ENCODE measurements at regions not wholly inside any gene's neighbourhood (a gene's known extent, or its start where the extent isn't known, plus 50 kb on each side); places are given as distances from the start of the nearest gene placed in this dataset.

DNA sequence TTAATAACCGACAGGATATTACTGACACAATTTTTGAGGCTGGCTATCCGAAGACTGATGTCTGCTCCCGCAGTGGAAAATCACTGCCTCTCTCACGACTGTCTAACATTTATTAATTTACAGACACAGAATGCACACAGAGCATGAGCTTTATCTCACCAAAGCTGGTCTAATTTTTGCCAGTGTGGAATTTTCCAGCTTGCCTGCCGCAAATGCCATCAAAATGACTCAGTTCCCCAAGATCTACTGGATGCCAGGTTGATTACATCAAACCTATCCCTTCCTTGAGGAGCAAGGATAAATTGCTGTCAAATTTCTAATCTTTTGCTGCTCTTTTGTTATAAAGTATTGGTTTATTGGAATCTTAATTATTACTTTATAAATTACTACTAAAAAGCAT is 1775.1 kb upstream of the PCDH20 start:
- no peaks in the 10 kb centered on the region for H3K4me1 ChIP-seq (ENCODE audit: insufficient read depth, low read length)
- no peaks in the 10 kb centered on the region for H3K9me3 ChIP-seq (ENCODE audit: low read length)
- ATAC-seq: no peak
- DNase-seq (ENCODE audit: low spot score): no peak
- no peaks in the 10 kb centered on the region for H3K36me3 ChIP-seq (replicated peaks in 1 of 2; ENCODE audit: control insufficient read depth in 1 of 2, insufficient read depth in 2 of 2, low read length in 2 of 2)
- intact Hi-C loops (cut with micrococcal nuclease; ENCODE audit: unreplicated experiment) (no loop called here), in situ Hi-C loops (cut with HindIII; ENCODE audit: extremely low pct_ligation_motif_present, low pct_unique_long_range_greater_than_20kb) (no loop called here)
- no peaks in the 10 kb centered on the region for H3K27me3 ChIP-seq (ENCODE audit: control insufficient read depth in 1 of 2, insufficient read depth in 2 of 2, low read length in 2 of 2)
- no peak overlapping the region for H2AFZ ChIP-seq (ENCODE audit: low read length)
- 20% methylated on average over 5 of the region's 5 CpGs for WGBS (ENCODE audit: low lambda C conversion rate)
- POLR2A ChIA-PET: no interaction called here
- TF ChIP-seq, protein P1, sequence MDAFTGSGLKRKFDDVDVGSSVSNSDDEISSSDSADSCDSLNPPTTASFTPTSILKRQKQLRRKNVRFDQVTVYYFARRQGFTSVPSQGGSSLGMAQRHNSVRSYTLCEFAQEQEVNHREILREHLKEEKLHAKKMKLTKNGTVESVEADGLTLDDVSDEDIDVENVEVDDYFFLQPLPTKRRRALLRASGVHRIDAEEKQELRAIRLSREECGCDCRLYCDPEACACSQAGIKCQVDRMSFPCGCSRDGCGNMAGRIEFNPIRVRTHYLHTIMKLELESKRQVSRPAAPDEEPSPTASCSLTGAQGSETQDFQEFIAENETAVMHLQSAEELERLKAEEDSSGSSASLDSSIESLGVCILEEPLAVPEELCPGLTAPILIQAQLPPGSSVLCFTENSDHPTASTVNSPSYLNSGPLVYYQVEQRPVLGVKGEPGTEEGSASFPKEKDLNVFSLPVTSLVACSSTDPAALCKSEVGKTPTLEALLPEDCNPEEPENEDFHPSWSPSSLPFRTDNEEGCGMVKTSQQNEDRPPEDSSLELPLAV (CRISPR knock-in tag; conservative IDR thresholded peaks at IDR 0.05; ENCODE audit: low read depth): no peak
- TF ChIP-seq NRL (CRISPR knock-in tag; IDR thresholded peaks at IDR 0.05; ENCODE audit: borderline replicate concordance) (no peak), FOXA1 (IDR thresholded peaks at IDR 0.05) (no peak), FOXA1 (CRISPR knock-in tag; IDR thresholded peaks at IDR 0.05) (no peak), ZNF562 (CRISPR knock-in tag; IDR thresholded peaks at IDR 0.05; ENCODE audit: borderline replicate concordance) (no peak), PHF20 (CRISPR knock-in tag; IDR thresholded peaks at IDR 0.05) (no peak), TOPORS (CRISPR knock-in tag; IDR thresholded peaks at IDR 0.05) (no peak)
- BruUV-seq (replicated peaks): no TSS peak
- FAIRE-seq: no peak
- H3K4me2 ChIP-seq (ENCODE audit: low read depth, low read length): no peak overlapping the region
- H3K27ac ChIP-seq (ENCODE audit: extremely low read length, insufficient read depth, low read length): no peak overlapping the region
- H3K79me2 ChIP-seq (ENCODE audit: insufficient read depth, low read length): no peaks in the 10 kb centered on the region
- no peak overlapping the region for H3K4me3 ChIP-seq (replicated peaks in 1 of 3; ENCODE audit: insufficient read depth in 1 of 3, low read depth in 2 of 3, low read length in 3 of 3)
- no peak overlapping the region for H3K9ac ChIP-seq (ENCODE audit: insufficient read depth, low read depth, low read length)
- H4K20me1 ChIP-seq (ENCODE audit: insufficient read depth, low read length): no peaks in the 10 kb centered on the region
- CTCF ChIA-PET (ENCODE audit: low intra/inter-chr PET ratio, low total read pairs): no interaction called here

DNA sequence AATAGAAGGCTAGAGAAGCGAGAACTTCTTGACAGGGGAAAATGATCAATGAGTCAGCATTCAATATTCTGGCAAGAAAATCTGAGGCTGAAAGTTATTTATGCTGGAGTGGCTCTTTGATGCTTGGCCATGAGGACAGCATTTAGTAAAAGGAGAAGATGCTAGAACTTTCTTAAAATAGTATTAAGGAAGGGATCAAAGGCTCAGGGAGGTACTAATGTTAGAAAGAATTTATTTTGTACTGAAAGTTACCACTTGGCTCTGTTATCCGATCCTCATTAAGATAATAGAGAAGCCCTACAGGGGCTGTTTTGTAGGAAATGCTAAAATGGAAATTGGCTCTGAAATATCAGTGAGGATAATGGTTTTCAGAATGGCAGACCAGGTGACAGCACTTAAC is 1774.6 kb upstream of the PCDH20 start:
- Histone ChIP-seq H3K4me2 (ENCODE audit: low read depth, low read length) (no peak overlapping the region), H3K36me3 (replicated peaks in 1 of 2; ENCODE audit: control insufficient read depth in 1 of 2, insufficient read depth in 2 of 2, low read length in 2 of 2) (no peaks in the 10 kb centered on the region), H3K27ac (ENCODE audit: extremely low read length, insufficient read depth, low read length) (no peak overlapping the region), H2AFZ (ENCODE audit: low read length) (no peak overlapping the region), H3K4me3 (replicated peaks in 1 of 3; ENCODE audit: insufficient read depth in 1 of 3, low read depth in 2 of 3, low read length in 3 of 3) (no peak overlapping the region), H3K79me2 (ENCODE audit: insufficient read depth, low read length) (no peaks in the 10 kb centered on the region), H4K20me1 (ENCODE audit: insufficient read depth, low read length) (no peaks in the 10 kb centered on the region), H3K27me3 (ENCODE audit: control insufficient read depth in 1 of 2, insufficient read depth in 2 of 2, low read length in 2 of 2) (no peaks in the 10 kb centered on the region), H3K9ac (ENCODE audit: insufficient read depth, low read depth, low read length) (no peak overlapping the region), H3K9me3 (ENCODE audit: low read length) (no peaks in the 10 kb centered on the region), H3K4me1 (ENCODE audit: insufficient read depth, low read length) (no peaks in the 10 kb centered on the region)
- intact Hi-C loops (cut with micrococcal nuclease; ENCODE audit: unreplicated experiment): no loop called here
- ChIA-PET CTCF (ENCODE audit: low intra/inter-chr PET ratio, low total read pairs) (no interaction called here), POLR2A (no interaction called here)
- WGBS (ENCODE audit: low lambda C conversion rate): 27% methylated on average over 2 of the region's 2 CpGs
- in situ Hi-C loops (cut with HindIII; ENCODE audit: extremely low pct_ligation_motif_present, low pct_unique_long_range_greater_than_20kb): no loop called here
- no TSS peak for BruUV-seq (replicated peaks)
- no peak for FAIRE-seq
- no peak for ATAC-seq
- DNase-seq (ENCODE audit: low spot score): no peak
- TF ChIP-seq, protein P2, sequence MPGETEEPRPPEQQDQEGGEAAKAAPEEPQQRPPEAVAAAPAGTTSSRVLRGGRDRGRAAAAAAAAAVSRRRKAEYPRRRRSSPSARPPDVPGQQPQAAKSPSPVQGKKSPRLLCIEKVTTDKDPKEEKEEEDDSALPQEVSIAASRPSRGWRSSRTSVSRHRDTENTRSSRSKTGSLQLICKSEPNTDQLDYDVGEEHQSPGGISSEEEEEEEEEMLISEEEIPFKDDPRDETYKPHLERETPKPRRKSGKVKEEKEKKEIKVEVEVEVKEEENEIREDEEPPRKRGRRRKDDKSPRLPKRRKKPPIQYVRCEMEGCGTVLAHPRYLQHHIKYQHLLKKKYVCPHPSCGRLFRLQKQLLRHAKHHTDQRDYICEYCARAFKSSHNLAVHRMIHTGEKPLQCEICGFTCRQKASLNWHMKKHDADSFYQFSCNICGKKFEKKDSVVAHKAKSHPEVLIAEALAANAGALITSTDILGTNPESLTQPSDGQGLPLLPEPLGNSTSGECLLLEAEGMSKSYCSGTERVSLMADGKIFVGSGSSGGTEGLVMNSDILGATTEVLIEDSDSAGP (CRISPR knock-in tag; IDR thresholded peaks at IDR 0.05; ENCODE audit: borderline replicate concordance): no peak
- TF ChIP-seq STAT6 (CRISPR knock-in tag; IDR thresholded peaks at IDR 0.05; ENCODE audit: borderline replicate concordance) (no peak), NR3C1 (CRISPR knock-in tag; IDR thresholded peaks at IDR 0.05) (no peak), HMGXB4 (CRISPR knock-in tag; IDR thresholded peaks at IDR 0.05; ENCODE audit: borderline replicate concordance in 1 of 2, low read depth in 1 of 2) (no peak), JUNB (CRISPR knock-in tag; IDR thresholded peaks at IDR 0.05; ENCODE audit: borderline replicate concordance) (no peak)
